NOMO-1 treated with dmso at 0.1 percent for 144 hours (cell line): ENCODE measurements at regions not wholly inside any gene's neighbourhood (a gene's known extent, or its start where the extent isn't known, plus 50 kb on each side); places are given as distances from the start of the nearest gene placed in this dataset.

Experiments
- DNase-seq: peaks from one replicate; lab custom pipeline; 2025; ENCODE audit not compliant: unreplicated experiment; lab: John Stamatoyannopoulos, UW

DNA sequence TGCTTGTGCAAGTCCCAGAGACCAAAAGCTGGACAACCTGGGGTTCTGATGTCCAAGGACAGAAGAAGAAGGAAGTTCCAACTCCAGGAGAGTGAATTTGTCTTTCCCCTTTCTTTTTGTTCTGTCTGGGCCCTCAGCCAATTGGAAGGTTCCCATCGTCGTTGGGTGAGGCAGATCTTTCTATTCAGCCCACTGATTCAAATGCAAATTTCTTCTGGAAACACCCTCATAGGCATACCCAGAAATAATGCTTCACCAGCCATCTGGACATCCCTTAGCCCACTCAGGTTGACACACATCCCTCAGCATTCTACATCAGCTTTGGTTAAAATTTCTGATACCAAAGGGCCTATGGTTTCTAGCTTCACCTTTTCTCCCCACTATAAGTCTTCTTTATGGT lies 156.5 kb downstream of the SP3 start:
- DNase-seq = no peak

- DNase-seq = no peak
Observed at GRCh38 chr2:173812321-173812720, 152.9 kb downstream of the SP3 start.

GRCh38 chr2:173814306-173814705 lies 150.9 kb downstream of the SP3 start:
- DNase-seq = no peak

DNA sequence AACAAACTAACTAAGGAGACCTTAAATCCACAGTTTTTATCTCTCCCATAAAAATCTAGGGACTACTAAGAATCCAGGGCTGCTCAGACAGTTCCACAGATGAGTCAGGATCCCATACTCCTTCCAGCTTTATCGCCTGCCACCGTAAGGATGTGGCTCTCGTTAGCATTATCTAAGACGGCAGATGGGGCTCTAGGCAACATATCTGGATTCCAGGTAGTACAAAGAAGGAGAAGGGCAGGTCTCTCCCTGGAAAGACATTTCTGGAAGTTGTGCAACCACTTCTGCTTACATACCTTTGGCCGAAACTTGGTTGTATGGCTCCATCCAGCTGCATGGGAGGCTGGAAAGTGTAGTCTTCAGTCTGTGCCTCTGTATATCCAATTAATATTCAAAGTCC lies 149.4 kb downstream of the SP3 start:
- no peak for DNase-seq

- no peak for DNase-seq
Observed at GRCh38 chr2:173817582-173817981, 147.6 kb downstream of the SP3 start.

GRCh38 chr2:173818285-173818684 lies 146.9 kb downstream of the SP3 start:
- DNase-seq = no peak

GRCh38 chr2:173819852-173820251 lies 145.3 kb downstream of the SP3 start:
- DNase-seq = no peak

DNA sequence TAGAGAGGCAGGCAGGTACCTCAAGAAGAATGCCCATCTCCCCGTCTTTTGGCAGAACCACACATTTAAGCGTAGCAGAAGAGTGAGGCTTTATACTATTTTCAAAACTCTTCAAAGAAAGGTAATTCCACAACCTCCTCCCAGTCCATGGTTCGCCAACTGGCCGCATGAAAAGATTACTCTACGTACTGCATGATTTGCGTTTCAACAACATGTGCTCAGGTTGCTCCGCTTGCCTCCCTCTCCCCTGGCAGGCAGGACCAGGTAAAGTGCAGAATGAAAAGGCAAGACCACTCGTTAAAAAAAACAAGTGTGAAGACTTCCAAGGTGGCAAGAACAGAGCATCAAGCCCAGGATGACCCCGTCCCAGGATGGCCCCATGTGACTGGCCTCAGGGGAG lies 143.7 kb downstream of the SP3 start:
- no peak for DNase-seq

- DNase-seq = no peak
Observed at GRCh38 chr2:173822889-173823542, 142.2 kb downstream of the SP3 start.

DNA sequence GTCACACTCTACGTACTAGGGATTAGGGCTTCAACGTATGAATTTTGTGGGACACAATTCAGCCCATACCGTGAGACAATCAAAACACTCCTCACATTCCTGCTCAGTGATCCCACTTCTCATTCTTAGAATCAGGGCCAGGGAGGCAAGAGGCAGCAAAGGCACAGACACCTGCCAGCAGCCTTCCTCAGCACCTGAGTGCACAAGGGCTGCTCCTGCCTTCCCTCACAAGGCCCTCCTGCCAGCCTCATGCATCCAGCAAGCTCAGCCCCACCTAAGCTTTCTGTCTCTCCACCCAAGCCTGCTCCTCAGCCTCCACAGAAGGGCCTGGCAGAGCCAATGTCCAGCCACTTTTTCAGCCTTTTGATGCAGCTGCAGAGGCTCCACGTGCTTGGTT lies 141.6 kb downstream of the SP3 start:
- DNase-seq = no peak

DNA sequence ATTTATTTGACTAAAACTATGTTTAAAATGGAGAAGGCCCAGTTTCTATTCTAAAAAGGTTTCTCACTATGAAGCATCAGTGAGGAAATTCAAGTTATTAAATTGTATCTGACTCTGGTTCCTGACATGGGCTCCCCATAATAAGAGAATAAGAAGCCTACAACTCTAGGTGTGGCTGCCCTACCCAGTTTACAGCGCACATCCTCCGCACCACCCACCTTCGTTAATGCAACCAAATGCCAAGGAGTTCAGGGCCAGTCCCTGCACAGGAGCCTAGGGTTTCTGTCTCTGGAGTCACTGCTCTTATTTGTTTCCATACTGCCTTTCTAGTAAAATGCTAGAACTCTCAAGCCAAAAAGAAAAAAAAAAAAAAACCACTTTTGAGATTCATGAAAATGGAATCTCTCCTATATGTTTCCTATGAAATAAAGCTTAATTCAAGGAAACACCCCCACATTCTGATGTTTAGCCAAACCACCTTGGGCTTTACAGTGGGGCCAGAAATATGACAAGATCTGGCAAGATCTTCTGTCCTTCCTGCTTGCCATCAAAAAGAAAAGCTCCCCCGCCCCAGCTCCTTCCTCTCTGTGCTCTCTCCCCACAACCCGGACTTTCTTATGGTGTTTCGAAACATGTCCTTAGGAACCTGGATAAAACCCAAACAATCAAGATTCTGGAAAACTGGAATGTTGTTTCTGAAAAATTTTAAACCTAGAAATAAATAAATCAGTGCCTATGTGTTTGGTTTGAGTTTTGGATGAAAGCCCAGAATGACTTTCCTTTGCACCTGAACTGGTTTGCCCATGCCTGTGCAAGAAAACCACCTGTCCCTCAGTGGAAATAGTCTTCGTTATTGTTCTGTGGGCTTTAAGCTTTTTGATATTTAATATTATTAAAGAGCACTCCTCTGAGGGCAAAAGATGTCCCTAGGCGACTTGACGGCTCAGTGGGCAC lies 136.7 kb downstream of the SP3 start:
- DNase-seq = no peak

DNA sequence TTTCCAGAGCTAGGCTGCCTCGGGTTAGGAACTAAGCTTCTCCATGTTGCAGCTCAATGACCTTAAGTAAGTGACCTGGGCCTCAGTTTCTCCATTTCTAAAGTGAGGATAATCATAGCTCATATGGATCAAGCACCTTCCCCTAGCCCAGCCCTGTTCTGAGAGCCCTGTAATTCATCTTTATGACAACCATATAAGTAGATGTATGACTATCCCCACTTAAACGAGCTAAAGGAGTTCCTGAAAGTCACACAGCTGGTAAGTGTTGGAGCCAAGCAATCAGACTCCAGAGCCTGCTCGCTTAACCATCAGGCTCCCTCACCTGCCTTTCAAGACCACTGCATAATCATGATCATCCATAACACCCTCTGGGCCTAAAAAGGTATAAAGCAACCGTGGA lies 135.4 kb downstream of the SP3 start:
- no peak for DNase-seq

GRCh38 chr2:173830170-173830569 lies 135.0 kb downstream of the SP3 start:
- DNase-seq = no peak

DNA sequence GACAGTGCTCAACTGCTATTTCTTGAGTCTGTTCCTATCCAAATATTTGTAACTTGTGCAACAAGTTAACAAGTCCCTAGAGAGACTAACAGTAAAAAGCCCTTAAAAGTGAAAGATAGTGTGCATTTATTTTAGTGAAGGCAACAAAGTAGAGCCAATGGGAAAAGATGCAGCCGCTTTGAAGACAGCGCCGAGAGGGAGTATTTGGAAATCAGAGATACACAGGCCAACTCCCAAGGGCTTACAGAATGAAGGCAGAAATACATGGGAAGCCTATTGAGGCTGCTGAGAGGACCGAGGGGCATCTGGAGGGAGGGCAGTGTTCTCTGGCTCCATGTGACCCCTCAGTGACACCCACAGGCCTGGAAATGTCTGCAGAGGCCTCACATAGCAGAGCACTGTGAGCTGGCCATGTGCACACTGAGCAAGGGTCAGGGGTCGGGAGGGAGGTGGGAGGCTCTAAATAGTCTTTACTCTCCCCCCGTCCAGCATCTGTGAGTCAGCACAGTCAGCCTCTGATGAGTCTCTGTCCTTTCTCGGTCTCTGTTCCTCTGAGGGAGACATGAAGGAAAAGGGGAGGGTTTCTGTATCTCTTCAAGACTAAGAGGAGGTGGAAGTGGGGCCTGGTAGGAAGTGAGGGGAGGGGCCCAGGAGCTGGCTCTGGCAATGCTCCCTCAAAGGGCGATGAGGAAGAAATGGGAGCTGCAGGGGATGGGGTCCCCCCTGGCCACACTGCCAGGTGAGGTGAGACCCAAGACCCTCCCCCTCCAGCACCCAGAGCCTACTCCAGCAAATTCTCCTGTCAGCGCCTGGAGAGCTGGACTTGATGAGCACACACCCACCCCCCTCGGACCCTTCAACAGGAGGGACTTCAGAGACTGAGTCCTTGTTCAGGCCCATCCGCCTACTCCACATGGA lies 133.6 kb downstream of the SP3 start:
- no peak for DNase-seq

GRCh38 chr2:173834141-173834540 lies 131.0 kb downstream of the SP3 start:
- DNase-seq = no peak

GRCh38 chr2:173835726-173836125 lies 129.4 kb downstream of the SP3 start:
- no peak for DNase-seq

- DNase-seq = no peak
Observed at GRCh38 chr2:173841110-173841509, 124.1 kb downstream of the SP3 start.

- no peak for DNase-seq
Observed at GRCh38 chr2:173843526-173843925, 121.6 kb downstream of the SP3 start.

DNA sequence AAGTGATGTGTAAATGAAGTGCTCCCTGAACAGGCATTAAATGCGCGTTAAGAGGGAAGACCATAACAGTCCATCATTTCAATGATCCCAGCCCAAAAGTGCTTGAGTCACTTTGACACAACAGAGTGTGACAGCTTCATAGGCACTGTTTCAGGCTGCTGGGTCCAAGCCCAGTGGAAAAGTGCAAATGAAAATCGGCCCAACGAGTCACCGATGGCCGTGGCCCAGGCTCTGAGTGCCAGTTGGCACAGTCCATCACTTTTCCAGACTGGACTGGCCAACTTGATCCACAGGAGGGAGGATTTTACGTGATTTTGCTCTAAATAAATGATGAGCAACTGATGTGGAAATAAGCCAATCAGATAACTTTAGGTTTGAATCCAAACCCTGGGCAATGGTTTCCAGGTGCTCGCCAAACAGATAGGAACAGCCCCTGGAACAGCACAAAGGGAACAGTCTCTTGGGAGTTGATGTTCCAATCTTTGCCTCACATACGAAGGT lies 114.0 kb downstream of the SP3 start:
- DNase-seq = no peak

GRCh38 chr2:173854141-173854540 lies 111.0 kb downstream of the SP3 start:
- DNase-seq = no peak

- DNase-seq = no peak
Observed at GRCh38 chr2:173854840-173855239, 110.3 kb downstream of the SP3 start.
